CD4-positive, alpha-beta memory T cell (primary cell): ENCODE measurements at regions not wholly inside any gene's neighbourhood (a gene's known extent, or its start where the extent isn't known, plus 50 kb on each side); places are given as distances from the start of the nearest gene placed in this dataset.

Source experiments
- CTCF ChIA-PET: fragments of 350-600 bp; sonication (Branson Sonifier 250); formaldehyde crosslinking; loops from one replicate; lab custom pipeline; 2021; ENCODE audit warnings: inconsistent platforms; ENCODE audit not compliant: partially characterized antibody; lab: Charles Lee
- POLR2A ChIA-PET: fragments of 350-600 bp; sonication (Branson Sonifier 250); formaldehyde crosslinking; loops from one replicate; lab custom pipeline; 2021; ENCODE audit not compliant: partially characterized antibody; lab: Charles Lee
- DNase-seq, 5 donors: peaks; one replicate each; pipeline versions ENCODE4 v3.0.0 to v3.0.0-alpha.2; 2020 to 2022; ENCODE audit warnings: mixed read lengths in 1 of 5
- H3K27ac ChIP-seq: one replicate; pipeline ENCODE4 v1.7.0; 2013; ENCODE audit warnings: low read depth, low read length
- H3K27me3 ChIP-seq: 2 replicates; pipeline ENCODE4 v1.7.0; 2013; ENCODE audit warnings: mild to moderate bottlenecking, low read length, moderate library complexity; ENCODE audit not compliant: insufficient read depth
- H3K36me3 ChIP-seq: 2 replicates; pipeline ENCODE4 v1.7.0; 2013; ENCODE audit warnings: mild to moderate bottlenecking, low read length, moderate library complexity; ENCODE audit not compliant: insufficient read depth
- H3K4me1 ChIP-seq: 2 replicates; pipeline ENCODE4 v1.7.0; 2013; ENCODE audit warnings: mild to moderate bottlenecking, low read length, moderate library complexity; ENCODE audit not compliant: insufficient read depth
- H3K4me3 ChIP-seq, 2 donors: one replicate each; pipeline ENCODE4 v1.7.0; 2013; ENCODE audit warnings: low read length in 2 of 2, mild to moderate bottlenecking in 1 of 2
- H3K9me3 ChIP-seq, 2 donors: one replicate each; pipeline ENCODE4 v1.7.0; 2013; ENCODE audit warnings: low read length in 2 of 2, control low read depth in 1 of 2; ENCODE audit not compliant: control insufficient read depth in 1 of 2
- H3K27ac Mint-ChIP-seq, 7 donors: one replicate each; pipeline ENCODE4 v1.8.0; 2020 to 2021; ENCODE audit warnings: mixed read lengths in 7 of 7, mild to moderate bottlenecking in 6 of 7, inconsistent platforms in 3 of 7, moderate library complexity in 3 of 7
- H3K27me3 Mint-ChIP-seq, 2 donors: one replicate each; pipeline ENCODE4 v1.8.0; 2020 to 2021; ENCODE audit warnings: mixed read lengths in 2 of 2
- H3K36me3 Mint-ChIP-seq, 2 donors: one replicate each; pipeline ENCODE4 v1.8.0; 2020 to 2021; ENCODE audit warnings: mixed read lengths in 2 of 2, inconsistent platforms in 1 of 2, mild to moderate bottlenecking in 1 of 2
- H3K4me1 Mint-ChIP-seq, 4 donors: one replicate each; pipeline ENCODE4 v1.8.0; 2020 to 2021; ENCODE audit warnings: mixed read lengths in 4 of 4, mild to moderate bottlenecking in 1 of 4
- H3K4me3 Mint-ChIP-seq, 8 donors: one replicate each; pipeline ENCODE4 v1.8.0; 2020 to 2021; ENCODE audit warnings: mixed read lengths in 8 of 8, mild to moderate bottlenecking in 7 of 8, moderate library complexity in 6 of 8, inconsistent platforms in 3 of 8
- H3K9me3 Mint-ChIP-seq, 8 donors: one replicate each; pipeline ENCODE4 v1.8.0; 2020 to 2021; ENCODE audit warnings: mixed read lengths in 8 of 8, mild to moderate bottlenecking in 5 of 8, inconsistent platforms in 3 of 8, moderate library complexity in 1 of 8
- intact Hi-C: fragments of 100-400 bp; cut with micrococcal nuclease; formaldehyde crosslinking; loops from one replicate; pipeline ENCODE4 v1.15.1; 2023

GRCh38 chr5:116389601-116390000 lies 185.0 kb downstream of the SEMA6A start:
- no peaks in the 10 kb centered on the region for H3K9me3 ChIP-seq
- Mint-ChIP-seq H3K4me3 (no peak overlapping the region), H3K9me3 (peaks cover 0 to 29% (median 7%) of the 10 kb centered on the region in 8 donors), H3K4me1 (no peaks in the 10 kb centered on the region), H3K36me3 (peaks cover 33 to 58% of the 10 kb centered on the region in 2 donors), H3K27ac (no peak overlapping the region), H3K27me3 (no peaks in the 10 kb centered on the region)
- no peaks in the 10 kb centered on the region for H3K4me1 ChIP-seq
- CTCF ChIA-PET, result no interaction called here
- H3K27me3 ChIP-seq, result no peaks in the 10 kb centered on the region
- no peaks in the 10 kb centered on the region for H3K36me3 ChIP-seq
- H3K27ac ChIP-seq, result no peak overlapping the region
- no peak for DNase-seq
- intact Hi-C loops, result no loop called here
- no peak overlapping the region for H3K4me3 ChIP-seq
- POLR2A ChIA-PET, result no interaction called here

- H3K4me3 Mint-ChIP-seq, result no peak overlapping the region
- Histone ChIP-seq H3K27me3 (no peaks in the 10 kb centered on the region), H3K9me3 (no peaks in the 10 kb centered on the region), H3K27ac (no peak overlapping the region), H3K36me3 (no peaks in the 10 kb centered on the region), H3K4me1 (no peaks in the 10 kb centered on the region), H3K4me3 (no peak overlapping the region)
- H3K27me3 Mint-ChIP-seq, result no peaks in the 10 kb centered on the region
- ChIA-PET POLR2A (no interaction called here), CTCF (no interaction called here)
- H3K9me3 Mint-ChIP-seq, result peaks cover 0 to 29% (median 7%) of the 10 kb centered on the region in 8 donors
- DNase-seq, result no peak
- peaks cover 33 to 58% of the 10 kb centered on the region in 2 donors for H3K36me3 Mint-ChIP-seq
- intact Hi-C loops, result no loop called here
- H3K27ac Mint-ChIP-seq, result no peak overlapping the region
- no peaks in the 10 kb centered on the region for H3K4me1 Mint-ChIP-seq
Observed at GRCh38 chr5:116388564-116389258, 185.9 kb downstream of the SEMA6A start.

- peaks cover 0 to 29% (median 6%) of the 10 kb centered on the region in 8 donors for H3K9me3 Mint-ChIP-seq
- H3K27ac ChIP-seq, result no peak overlapping the region
- POLR2A ChIA-PET, result no interaction called here
Observed at GRCh38 chr5:116387738-116388137, 186.9 kb downstream of the SEMA6A start.

GRCh38 chr5:116386633-116387032 lies 188.0 kb downstream of the SEMA6A start:
- no peaks in the 10 kb centered on the region for H3K27me3 ChIP-seq
- intact Hi-C loops, result no loop called here
- no peak for DNase-seq
- H3K27me3 Mint-ChIP-seq, result no peaks in the 10 kb centered on the region
- ChIA-PET POLR2A (no interaction called here), CTCF (no interaction called here)
- no peak overlapping the region for H3K4me3 Mint-ChIP-seq
- no peak overlapping the region for H3K27ac ChIP-seq
- no peaks in the 10 kb centered on the region for H3K4me1 ChIP-seq
- H3K36me3 Mint-ChIP-seq, result peaks cover 53 to 72% of the 10 kb centered on the region in 2 donors
- H3K27ac Mint-ChIP-seq, result no peak overlapping the region
- H3K4me1 Mint-ChIP-seq, result no peaks in the 10 kb centered on the region
- H3K9me3 ChIP-seq, result no peaks in the 10 kb centered on the region
- peaks cover 0 to 24% (median 6%) of the 10 kb centered on the region in 8 donors for H3K9me3 Mint-ChIP-seq
- no peaks in the 10 kb centered on the region for H3K36me3 ChIP-seq
- no peak overlapping the region for H3K4me3 ChIP-seq

More at GRCh38 chr5:116387738-116388137, 186.9 kb downstream of the SEMA6A start:
- Mint-ChIP-seq H3K27ac (no peak overlapping the region), H3K4me1 (no peaks in the 10 kb centered on the region), H3K27me3 (no peaks in the 10 kb centered on the region), H3K4me3 (no peak overlapping the region), H3K36me3 (peaks cover 43 to 67% of the 10 kb centered on the region in 2 donors)
- DNase-seq, result no peak
- Histone ChIP-seq H3K4me1 (no peaks in the 10 kb centered on the region), H3K4me3 (no peak overlapping the region), H3K9me3 (no peaks in the 10 kb centered on the region), H3K27me3 (no peaks in the 10 kb centered on the region), H3K36me3 (no peaks in the 10 kb centered on the region)
- CTCF ChIA-PET, result no interaction called here
- intact Hi-C loops, result no loop called here

- POLR2A ChIA-PET, result no interaction called here
- H3K27ac ChIP-seq, result no peak overlapping the region
- H3K4me1 ChIP-seq, result no peaks in the 10 kb centered on the region
- no peak overlapping the region for H3K4me3 Mint-ChIP-seq
- H3K9me3 ChIP-seq, result no peaks in the 10 kb centered on the region
- intact Hi-C loops, result no loop called here
- H3K36me3 ChIP-seq, result no peaks in the 10 kb centered on the region
- DNase-seq, result no peak
- H3K4me1 Mint-ChIP-seq, result no peaks in the 10 kb centered on the region
- H3K36me3 Mint-ChIP-seq, result peaks cover 50 to 61% of the 10 kb centered on the region in 2 donors
- H3K4me3 ChIP-seq, result no peak overlapping the region
- CTCF ChIA-PET, result no interaction called here
- no peak overlapping the region for H3K27ac Mint-ChIP-seq
- H3K27me3 ChIP-seq, result no peaks in the 10 kb centered on the region
- H3K9me3 Mint-ChIP-seq, result peaks cover 0 to 19% (median 2%) of the 10 kb centered on the region in 8 donors
- H3K27me3 Mint-ChIP-seq, result no peaks in the 10 kb centered on the region
Observed at GRCh38 chr5:116382874-116383266, 191.8 kb downstream of the SEMA6A start.

- Histone ChIP-seq H3K27me3 (no peaks in the 10 kb centered on the region), H3K4me1 (no peaks in the 10 kb centered on the region), H3K9me3 (no peaks in the 10 kb centered on the region), H3K27ac (no peak overlapping the region), H3K4me3 (no peak overlapping the region), H3K36me3 (no peaks in the 10 kb centered on the region)
- H3K27ac Mint-ChIP-seq, result no peak overlapping the region
- DNase-seq, result no peak
- H3K4me3 Mint-ChIP-seq, result no peak overlapping the region
- POLR2A ChIA-PET, result no interaction called here
- peaks cover 43 to 57% of the 10 kb centered on the region in 2 donors for H3K36me3 Mint-ChIP-seq
- no peaks in the 10 kb centered on the region for H3K27me3 Mint-ChIP-seq
- H3K9me3 Mint-ChIP-seq, result peaks cover 0 to 15% (median 2%) of the 10 kb centered on the region in 8 donors
- H3K4me1 Mint-ChIP-seq, result no peaks in the 10 kb centered on the region
- intact Hi-C loops, result no loop called here
- CTCF ChIA-PET, result no interaction called here
Observed at GRCh38 chr5:116382032-116382873, 192.4 kb downstream of the SEMA6A start.

GRCh38 chr5:116381201-116381600 lies 193.4 kb downstream of the SEMA6A start:
- POLR2A ChIA-PET, result no interaction called here
- Mint-ChIP-seq H3K27ac (no peak overlapping the region), H3K4me1 (no peaks in the 10 kb centered on the region), H3K27me3 (no peaks in the 10 kb centered on the region), H3K4me3 (no peak overlapping the region), H3K9me3 (peaks cover 0 to 6% (median 2%) of the 10 kb centered on the region in 8 donors), H3K36me3 (peaks cover 41 to 53% of the 10 kb centered on the region in 2 donors)
- H3K4me1 ChIP-seq, result no peaks in the 10 kb centered on the region
- H3K27me3 ChIP-seq, result no peaks in the 10 kb centered on the region
- no peaks in the 10 kb centered on the region for H3K9me3 ChIP-seq
- DNase-seq, result no peak
- no peak overlapping the region for H3K4me3 ChIP-seq
- intact Hi-C loops, result no loop called here
- no peaks in the 10 kb centered on the region for H3K36me3 ChIP-seq
- CTCF ChIA-PET, result no interaction called here
- no peak overlapping the region for H3K27ac ChIP-seq
